ENCODE measurements at regions not wholly inside any gene's neighbourhood (a gene's known extent, or its start where the extent isn't known, plus 50 kb on each side); places are given as distances from the start of the nearest gene placed in this dataset.

DNA sequence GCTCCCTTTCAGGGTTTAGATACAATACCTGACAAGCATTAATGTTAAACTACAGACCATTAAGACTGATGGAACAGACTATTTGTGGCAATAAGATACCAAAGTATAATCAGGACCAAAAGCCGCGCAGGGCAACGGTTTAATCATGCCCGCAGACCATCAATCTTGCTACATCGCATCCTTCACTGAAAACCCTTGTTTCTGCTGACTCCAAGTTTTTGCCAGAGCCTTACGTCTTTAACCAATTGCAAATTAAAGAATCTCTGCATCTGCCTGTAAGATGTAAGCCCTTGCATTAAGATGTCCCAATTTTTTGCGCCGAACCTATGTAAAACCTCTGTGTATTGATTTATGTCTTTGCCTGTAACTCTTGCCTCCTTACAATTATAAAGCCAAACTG, 94.2 kb upstream of the RBBP6 start:
- TF ChIP-seq CTCF (IDR thresholded peaks at IDR 0.05): no peak
- POLR2A ChIA-PET: interaction anchor here (0.7 kb wide), 1 partner anchor 21 kb away, joined by 3 read pairs; no protein-coding TSS in a partner anchor
- CTCF ChIA-PET: no interaction called here
- Mint-ChIP-seq H3K27ac (no peak overlapping the region), H3K4me3 (no peak overlapping the region), H3K4me1 (ENCODE audit: low read depth) (no peaks in the 10 kb centered on the region), H3K27me3 (peaks cover 3% of the 10 kb centered on the region), H3K36me3 (ENCODE audit: low read depth) (no peaks in the 10 kb centered on the region), H3K9me3 (peaks cover 2% of the 10 kb centered on the region)
- ATAC-seq (no peak), DNase-seq (no peak)
- intact Hi-C loops (cut with micrococcal nuclease): no loop called here

DNA sequence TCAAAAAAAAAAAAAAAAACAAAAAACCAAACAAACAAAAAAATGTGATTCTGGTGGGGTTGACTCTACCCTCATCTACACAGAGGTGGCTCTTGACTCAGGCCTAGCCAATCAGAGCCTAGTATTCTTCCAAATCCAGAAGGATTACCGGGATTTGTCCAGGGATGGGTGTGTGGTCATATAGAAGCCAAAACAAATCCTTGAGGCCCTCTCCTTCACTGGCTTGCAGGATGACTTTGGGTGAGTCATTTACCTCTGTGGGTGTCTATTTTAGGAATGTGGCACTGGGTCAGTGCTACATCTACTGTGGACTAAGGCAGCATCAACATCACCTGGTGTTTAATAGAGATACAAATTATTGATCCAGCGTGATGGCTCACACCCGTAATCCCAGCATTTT, 93.2 kb upstream of the RBBP6 start:
- Mint-ChIP-seq H3K27ac (no peak overlapping the region), H3K4me1 (ENCODE audit: low read depth) (no peaks in the 10 kb centered on the region), H3K9me3 (peaks cover 2% of the 10 kb centered on the region), H3K4me3 (no peak overlapping the region), H3K36me3 (ENCODE audit: low read depth) (no peaks in the 10 kb centered on the region), H3K27me3 (peaks cover 3% of the 10 kb centered on the region)
- DNase-seq (no peak), ATAC-seq (no peak)
- no peak for TF ChIP-seq CTCF (IDR thresholded peaks at IDR 0.05)
- intact Hi-C loops (cut with micrococcal nuclease): no loop called here
- ChIA-PET POLR2A (no interaction called here), CTCF (no interaction called here)

- POLR2A ChIA-PET: no interaction called here
- ATAC-seq (no peak), DNase-seq (no peak)
- Mint-ChIP-seq H3K4me1 (ENCODE audit: low read depth) (no peaks in the 10 kb centered on the region), H3K36me3 (ENCODE audit: low read depth) (no peaks in the 10 kb centered on the region), H3K4me3 (no peak overlapping the region), H3K27me3 (peaks cover 8% of the 10 kb centered on the region), H3K27ac (no peak overlapping the region), H3K9me3 (peaks cover 2% of the 10 kb centered on the region)
- CTCF ChIA-PET: interaction anchor here (0.8 kb wide), 1 partner anchor 200 kb away, joined by 3 read pairs; no protein-coding TSS in a partner anchor
- intact Hi-C loops (cut with micrococcal nuclease): no loop called here
- no peak for TF ChIP-seq CTCF (IDR thresholded peaks at IDR 0.05)
These were observed 86.6 kb upstream of the RBBP6 start for GRCh38 chr16:24452724-24453123.

DNA sequence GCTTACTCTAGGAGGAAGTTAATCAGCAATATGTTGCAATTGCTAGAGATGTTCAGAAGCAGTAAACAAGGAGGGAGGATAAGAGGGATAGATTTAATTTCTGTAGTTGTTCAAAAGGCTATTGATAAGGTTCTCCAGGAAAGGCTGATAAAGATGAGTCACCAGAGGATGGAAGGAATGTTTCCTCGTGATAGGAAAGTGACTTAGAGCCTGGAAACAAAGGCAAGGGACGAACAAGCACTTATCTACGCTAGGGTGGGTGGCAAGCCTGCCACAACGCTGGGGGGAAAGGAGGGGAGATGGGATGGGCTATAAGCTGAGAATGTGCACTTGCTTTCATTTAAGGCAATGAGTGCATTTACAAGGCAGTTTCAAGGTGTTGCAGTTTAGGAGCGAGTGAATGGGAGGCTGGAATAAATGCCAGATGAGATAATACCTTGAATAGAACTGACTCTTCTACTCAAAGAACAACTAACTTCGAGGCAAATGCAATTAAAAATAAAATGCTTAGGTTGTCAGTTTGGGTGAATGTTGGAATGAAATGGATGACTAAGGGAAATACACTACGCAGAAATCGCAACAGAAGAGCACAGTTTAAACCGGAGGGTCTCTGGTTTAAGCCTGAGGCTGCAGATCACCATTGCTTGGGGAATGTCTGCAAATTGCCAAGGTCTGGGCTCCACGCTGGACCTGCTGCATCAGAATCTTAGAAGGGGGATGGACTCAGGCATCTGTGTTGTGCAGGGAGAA, 76.0 kb upstream of the RBBP6 start:
- no peaks in the 10 kb centered on the region for H3K4me1 Mint-ChIP-seq (ENCODE audit: low read depth)
- no peak overlapping the region for H3K4me3 Mint-ChIP-seq
- H3K27ac Mint-ChIP-seq: no peak overlapping the region
- no peak for ATAC-seq
- peaks cover 13% of the 10 kb centered on the region for H3K27me3 Mint-ChIP-seq
- no peaks in the 10 kb centered on the region for H3K36me3 Mint-ChIP-seq (ENCODE audit: low read depth)
- TF ChIP-seq CTCF (IDR thresholded peaks at IDR 0.05): no peak
- CTCF ChIA-PET: no interaction called here
- intact Hi-C loops (cut with micrococcal nuclease): no loop called here
- POLR2A ChIA-PET: no interaction called here
- DNase-seq: no peak
- H3K9me3 Mint-ChIP-seq: peaks cover 4% of the 10 kb centered on the region

DNA sequence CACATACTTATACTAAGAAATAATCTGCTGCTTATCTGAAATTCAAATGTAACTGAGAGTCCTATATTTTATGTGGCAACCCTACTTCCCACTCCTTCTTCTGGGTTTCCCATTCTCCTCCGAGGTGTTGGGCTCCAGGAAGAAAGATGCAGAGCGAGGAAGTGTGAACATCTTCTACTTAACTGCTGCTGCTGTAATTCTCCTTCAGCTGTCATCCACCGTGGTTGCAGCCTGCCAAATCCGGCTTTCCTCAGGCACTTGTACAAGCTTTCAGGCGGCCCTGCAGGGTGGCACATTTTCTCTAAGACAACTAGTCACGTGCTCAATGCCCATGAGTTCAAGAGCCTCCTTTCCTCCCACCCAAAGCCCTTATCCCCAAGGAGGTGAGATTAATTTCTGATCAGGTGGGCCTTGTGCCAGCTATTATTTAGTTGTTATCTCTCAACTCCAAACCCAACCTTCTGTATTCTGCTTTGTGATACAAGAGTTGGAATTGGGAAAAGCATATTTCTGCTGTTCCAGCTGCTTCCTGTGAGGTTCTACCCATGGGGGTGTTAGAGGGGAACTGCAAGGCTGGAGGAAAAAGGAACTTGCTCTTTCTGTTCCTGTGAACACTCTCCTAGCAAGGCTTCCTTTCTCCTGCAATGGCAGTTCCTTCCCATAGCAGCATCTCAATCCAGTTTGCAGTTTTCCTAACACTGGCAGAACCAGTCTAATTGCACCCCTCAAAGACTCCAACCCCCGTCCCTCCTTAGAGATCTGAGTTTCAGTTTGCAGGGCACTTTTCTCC, 67.6 kb upstream of the RBBP6 start:
- H3K27me3 Mint-ChIP-seq: peaks cover 19% of the 10 kb centered on the region
- H3K36me3 Mint-ChIP-seq (ENCODE audit: low read depth): no peaks in the 10 kb centered on the region
- H3K4me3 Mint-ChIP-seq: no peak overlapping the region
- no peak overlapping the region for H3K27ac Mint-ChIP-seq
- ATAC-seq (no peak), DNase-seq (no peak)
- ChIA-PET POLR2A (no interaction called here), CTCF (no interaction called here)
- peaks cover 17% of the 10 kb centered on the region for H3K9me3 Mint-ChIP-seq
- TF ChIP-seq CTCF (IDR thresholded peaks at IDR 0.05): no peak
- H3K4me1 Mint-ChIP-seq (ENCODE audit: low read depth): no peaks in the 10 kb centered on the region
- intact Hi-C loops (cut with micrococcal nuclease): no loop called here

Measured in activated CD8-positive, alpha-beta T cell treated with anti-CD3 and anti-CD28 coated beads for 36 hours (primary cell).